Endothelial cell (in vitro differentiated cells): ENCODE measurements at regions not wholly inside any gene's neighbourhood (a gene's known extent, or its start where the extent isn't known, plus 50 kb on each side); places are given as distances from the start of the nearest gene placed in this dataset.
"Not testable (repeated sequence)": the region's sequence is repeated elsewhere in the genome, so short reads cannot be mapped to it uniquely, and the experiment has no call there.

Experiments
- DNase-seq: peaks from one replicate; pipeline ENCODE4 v3.0.0; 2021; ENCODE audit warnings: low spot score
- H3K27ac Mint-ChIP-seq: one replicate; pipeline ENCODE4 v1.8.0; 2021; ENCODE audit warnings: mixed read lengths, inconsistent platforms; ENCODE audit not compliant: unreplicated experiment
- H3K27me3 Mint-ChIP-seq: one replicate; pipeline ENCODE4 v1.8.0; 2021; ENCODE audit warnings: mild to moderate bottlenecking, moderate library complexity, mixed read lengths, inconsistent platforms; ENCODE audit not compliant: unreplicated experiment
- H3K36me3 Mint-ChIP-seq: one replicate; pipeline ENCODE4 v1.8.0; 2021; ENCODE audit warnings: mild to moderate bottlenecking, low read depth, mixed read lengths, inconsistent platforms; ENCODE audit not compliant: unreplicated experiment
- H3K4me1 Mint-ChIP-seq: one replicate; pipeline ENCODE4 v1.8.0; 2021; ENCODE audit warnings: mild to moderate bottlenecking, mixed read lengths, inconsistent platforms; ENCODE audit not compliant: unreplicated experiment
- H3K4me3 Mint-ChIP-seq: one replicate; pipeline ENCODE4 v1.8.0; 2021; ENCODE audit warnings: mild to moderate bottlenecking, mixed read lengths, inconsistent platforms; ENCODE audit not compliant: unreplicated experiment
- H3K9me3 Mint-ChIP-seq: one replicate; pipeline ENCODE4 v1.8.0; 2021; ENCODE audit warnings: mixed read lengths, inconsistent platforms; ENCODE audit not compliant: unreplicated experiment
- CTCF ChIP-seq: fragments of 200-600 bp; sonication (generic); IDR thresholded peaks from one replicate; pipeline ENCODE4 v1.5.0; 2021; ENCODE audit warnings: antibody characterized with exemption; ENCODE audit not compliant: unreplicated experiment

DNA sequence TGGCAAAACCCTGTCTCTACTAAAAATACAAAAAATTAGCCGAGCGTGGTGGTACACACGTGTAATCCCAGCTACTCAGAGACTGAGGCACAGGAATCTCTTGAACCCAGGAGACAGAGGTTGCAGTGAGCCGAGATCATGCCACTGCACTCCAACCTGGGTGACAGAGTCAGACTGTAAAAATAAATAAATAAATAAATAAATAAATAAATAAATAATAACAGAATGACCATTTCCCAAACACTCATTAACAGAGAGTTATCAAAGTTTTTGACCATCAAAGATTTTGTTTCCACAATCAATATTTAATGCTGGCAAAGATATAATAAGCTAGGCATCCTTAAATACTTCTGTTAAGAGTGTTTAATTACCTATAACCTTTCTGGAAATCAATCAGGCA, 299.4 kb downstream of the KCTD12 start:
- no peaks in the 10 kb centered on the region for H3K4me1 Mint-ChIP-seq
- DNase-seq = no peak
- no peak overlapping the region for H3K27ac Mint-ChIP-seq
- no peak overlapping the region for H3K4me3 Mint-ChIP-seq
- H3K27me3 Mint-ChIP-seq = peaks cover 1% of the 10 kb centered on the region
- TF ChIP-seq CTCF = no peak
- H3K36me3 Mint-ChIP-seq = no peaks in the 10 kb centered on the region
- no peaks in the 10 kb centered on the region for H3K9me3 Mint-ChIP-seq

DNA sequence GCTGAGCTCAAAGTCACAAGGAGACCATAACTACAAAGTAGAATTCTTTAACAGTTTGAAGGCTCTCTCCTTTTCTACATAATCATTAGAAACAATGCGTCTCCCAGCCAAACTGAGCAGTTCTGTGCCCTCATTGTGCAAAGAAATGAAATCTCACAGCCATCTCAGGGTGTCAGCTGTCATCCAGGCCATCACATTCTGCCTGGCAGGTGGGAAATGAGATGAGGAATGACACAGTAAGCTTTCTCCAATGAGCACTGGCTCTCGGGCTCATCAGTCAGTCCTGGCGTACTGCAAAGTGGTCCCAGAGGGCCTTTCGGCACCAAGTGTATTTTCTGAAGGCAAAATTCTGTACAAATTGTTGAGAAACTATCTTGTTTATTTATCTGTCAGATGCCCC, 306.5 kb downstream of the KCTD12 start:
- H3K9me3 Mint-ChIP-seq = peaks cover 8% of the 10 kb centered on the region
- no peak overlapping the region for H3K4me3 Mint-ChIP-seq
- H3K36me3 Mint-ChIP-seq = peaks cover 4% of the 10 kb centered on the region
- TF ChIP-seq CTCF = no peak
- no peak for DNase-seq
- H3K27me3 Mint-ChIP-seq = no peaks in the 10 kb centered on the region
- no peaks in the 10 kb centered on the region for H3K4me1 Mint-ChIP-seq
- H3K27ac Mint-ChIP-seq = no peak overlapping the region

GRCh38 chr13:76575634-76576033, 310.6 kb downstream of the KCTD12 start:
- not testable (repeated sequence) for H3K4me3 Mint-ChIP-seq, H3K9me3 Mint-ChIP-seq, H3K4me1 Mint-ChIP-seq, H3K27me3 Mint-ChIP-seq, H3K36me3 Mint-ChIP-seq, DNase-seq, H3K27ac Mint-ChIP-seq

DNA sequence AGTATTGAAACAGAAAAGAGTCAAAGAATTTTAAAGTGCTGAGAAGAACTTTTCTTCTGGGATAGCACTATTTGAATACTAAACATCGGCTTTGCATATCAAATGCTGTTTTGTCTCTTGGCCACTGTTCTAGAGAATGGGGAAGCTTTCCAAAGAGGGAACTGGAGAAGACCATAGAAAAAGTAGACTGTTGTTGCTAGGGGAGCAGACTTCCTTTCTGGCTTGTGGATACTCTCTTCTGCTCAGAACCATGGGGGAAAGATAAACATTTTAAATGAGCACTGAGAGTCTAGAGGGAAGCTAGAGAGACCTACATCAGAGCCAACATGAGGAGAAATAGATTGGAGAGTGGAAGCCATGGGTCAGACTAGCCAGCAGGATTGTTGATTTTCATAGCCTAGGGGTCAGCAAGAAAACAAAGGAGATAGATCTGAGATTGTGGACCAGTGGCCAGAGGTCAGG, 315.7 kb downstream of the KCTD12 start:
- no peak for TF ChIP-seq CTCF
- H3K27ac Mint-ChIP-seq = no peak overlapping the region

DNA sequence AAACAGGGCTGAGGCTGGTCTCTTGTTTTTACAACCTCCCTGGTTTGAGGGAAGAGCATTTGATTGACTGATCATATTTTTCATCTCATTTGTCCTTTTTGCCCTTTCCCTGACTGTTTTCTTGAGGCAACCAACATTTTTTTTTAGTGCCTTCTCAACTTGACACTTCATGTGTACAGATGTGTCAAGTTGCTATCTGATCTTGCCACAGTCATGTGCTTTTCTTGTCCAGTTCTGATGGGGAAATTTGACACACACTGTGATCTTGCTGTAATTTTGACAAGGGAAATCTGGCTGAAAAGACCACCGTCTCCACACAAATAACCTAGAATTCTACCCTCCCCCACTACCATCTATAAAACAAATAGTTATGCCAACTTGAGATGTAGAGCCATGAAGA, 329.6 kb downstream of the KCTD12 start:
- TF ChIP-seq CTCF = no peak
- no peaks in the 10 kb centered on the region for H3K27me3 Mint-ChIP-seq

More for the DNA sequence above, 315.7 kb downstream of the KCTD12 start:
- Mint-ChIP-seq H3K27me3 (no peaks in the 10 kb centered on the region), H3K9me3 (no peaks in the 10 kb centered on the region), H3K4me1 (no peaks in the 10 kb centered on the region), H3K36me3 (no peaks in the 10 kb centered on the region), H3K4me3 (no peak overlapping the region)
- no peak for DNase-seq

DNA sequence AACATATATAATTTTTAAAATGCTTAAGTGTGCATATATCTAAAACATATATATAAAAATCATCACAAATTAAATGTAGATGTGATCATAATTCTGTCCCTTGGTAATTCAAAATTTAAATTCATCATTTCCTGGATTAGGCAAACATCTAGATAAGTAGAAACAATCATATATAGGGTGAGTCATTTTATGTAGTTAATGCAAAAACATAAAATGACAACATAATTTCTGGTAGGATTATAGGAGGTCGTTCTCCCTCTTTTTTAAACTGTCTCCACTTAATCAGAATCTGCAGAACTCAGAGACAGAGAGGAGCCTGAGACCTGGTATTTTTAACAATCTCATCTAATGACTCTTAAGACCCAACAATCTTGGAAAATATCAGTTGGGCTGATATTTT, 333.4 kb downstream of the KCTD12 start:
- DNase-seq = no peak
- no peaks in the 10 kb centered on the region for H3K36me3 Mint-ChIP-seq
- TF ChIP-seq CTCF = no peak
- no peak overlapping the region for H3K4me3 Mint-ChIP-seq
- no peak overlapping the region for H3K27ac Mint-ChIP-seq
- H3K27me3 Mint-ChIP-seq = no peaks in the 10 kb centered on the region
- no peaks in the 10 kb centered on the region for H3K4me1 Mint-ChIP-seq
- H3K9me3 Mint-ChIP-seq = no peaks in the 10 kb centered on the region

More for the DNA sequence above, 329.6 kb downstream of the KCTD12 start:
- no peak for DNase-seq
- Mint-ChIP-seq H3K4me3 (no peak overlapping the region), H3K27ac (no peak overlapping the region), H3K4me1 (no peaks in the 10 kb centered on the region), H3K9me3 (no peaks in the 10 kb centered on the region), H3K36me3 (no peaks in the 10 kb centered on the region)
